H9 (cell line): ENCODE measurements at regions not wholly inside any gene's neighbourhood (a gene's known extent, or its start where the extent isn't known, plus 50 kb on each side); places are given as distances from the start of the nearest gene placed in this dataset.

Experiments
- DNase-seq: peaks from one replicate; pipeline ENCODE4 v3.0.0-alpha.2; 2017
- H2AFZ ChIP-seq: one replicate; pipeline ENCODE4 v1.6.1; 2013; ENCODE audit warnings: mild to moderate bottlenecking, low read length, control low read depth, moderate library complexity
- H2AK5ac ChIP-seq: 2 replicates; pipeline ENCODE4 v1.6.1; 2013; ENCODE audit warnings: low read length, control low read depth, mixed read lengths; ENCODE audit not compliant: insufficient read length
- H2BK120ac ChIP-seq: one replicate; pipeline ENCODE4 v1.6.1; 2013; ENCODE audit warnings: low read depth, mild to moderate bottlenecking, low read length, control low read depth, inconsistent platforms; ENCODE audit not compliant: poor library complexity, severe bottlenecking
- H2BK12ac ChIP-seq: 2 replicates; pipeline ENCODE4 v1.6.1; 2013; ENCODE audit warnings: low read length, control low read depth, mixed read lengths, low read depth; ENCODE audit not compliant: insufficient read length
- H2BK15ac ChIP-seq: 2 replicates; pipeline ENCODE4 v1.6.1; 2013; ENCODE audit warnings: low read depth, low read length, control low read depth
- H2BK20ac ChIP-seq: one replicate; pipeline ENCODE4 v1.6.1; 2013; ENCODE audit warnings: low read depth, mild to moderate bottlenecking, low read length, control low read depth, inconsistent platforms; ENCODE audit not compliant: poor library complexity, severe bottlenecking
- H2BK5ac ChIP-seq: 2 replicates; pipeline ENCODE4 v1.6.1; 2013; ENCODE audit warnings: low read length, control low read depth, mixed read lengths; ENCODE audit not compliant: insufficient read length
- H3K14ac ChIP-seq: 2 replicates; pipeline ENCODE4 v1.6.1; 2013; ENCODE audit warnings: low read length, control low read depth; ENCODE audit not compliant: insufficient read depth
- H3K18ac ChIP-seq: 2 replicates; pipeline ENCODE4 v1.6.1; 2013; ENCODE audit warnings: low read depth, mild to moderate bottlenecking, mixed read lengths, low read length, control low read depth; ENCODE audit not compliant: insufficient read length
- H3K23ac ChIP-seq: 2 replicates; pipeline ENCODE4 v1.6.1; 2013; ENCODE audit warnings: low read length, control low read depth, mixed read lengths, low read depth; ENCODE audit not compliant: insufficient read length
- H3K23me2 ChIP-seq: 2 replicates; pipeline ENCODE4 v1.6.1; 2013; ENCODE audit warnings: low read depth, mild to moderate bottlenecking, mixed read lengths, low read length, control low read depth; ENCODE audit not compliant: insufficient read length, poor library complexity, severe bottlenecking
- H3K27ac ChIP-seq: 2 replicates; pipeline ENCODE4 v1.5.1; 2013; ENCODE audit warnings: low read length, control low read depth, mixed read lengths, low read depth; ENCODE audit not compliant: insufficient read length
- H3K27me3 ChIP-seq: 2 replicates; pipeline ENCODE4 v1.6.1; 2013; ENCODE audit warnings: low read length, control low read depth, inconsistent platforms; ENCODE audit not compliant: insufficient read depth
- H3K4ac ChIP-seq: 2 replicates; pipeline ENCODE4 v1.6.1; 2013; ENCODE audit warnings: low read depth, mild to moderate bottlenecking, control low read depth, inconsistent platforms, low read length, moderate library complexity
- H3K4me1 ChIP-seq: 2 replicates; pipeline ENCODE4 v1.6.1; 2013; ENCODE audit warnings: low read length, control low read depth, inconsistent platforms; ENCODE audit not compliant: insufficient read depth
- H3K4me2 ChIP-seq: 2 replicates; pipeline ENCODE4 v1.6.1; 2013; ENCODE audit warnings: low read length, control low read depth, mixed read lengths; ENCODE audit not compliant: insufficient read length, insufficient read depth
- H3K56ac ChIP-seq: 2 replicates; pipeline ENCODE4 v1.6.1; 2013; ENCODE audit warnings: low read depth, mild to moderate bottlenecking, mixed read lengths, low read length, control low read depth; ENCODE audit not compliant: insufficient read length
- H3K79me1 ChIP-seq: 2 replicates; pipeline ENCODE4 v1.6.1; 2013; ENCODE audit warnings: low read depth, mild to moderate bottlenecking, moderate library complexity, low read length, control low read depth, inconsistent platforms; ENCODE audit not compliant: insufficient read depth, poor library complexity, severe bottlenecking
- H3K79me2 ChIP-seq: 2 replicates; pipeline ENCODE4 v1.6.1; 2013; ENCODE audit warnings: low read length, control low read depth, inconsistent platforms; ENCODE audit not compliant: insufficient read depth
- H3K9ac ChIP-seq: 2 replicates; pipeline ENCODE4 v1.6.1; 2013; ENCODE audit warnings: low read length, control low read depth, mixed read lengths; ENCODE audit not compliant: insufficient read length; ENCODE audit errors: extremely low read depth
- H3K9me3 ChIP-seq: one replicate; pipeline ENCODE4 v1.6.1; 2013; ENCODE audit warnings: low read depth, low read length, inconsistent platforms; ENCODE audit not compliant: control insufficient read depth
- H3T11ph ChIP-seq: one replicate; pipeline ENCODE4 v1.6.1; 2013; ENCODE audit warnings: mild to moderate bottlenecking, low read length, control low read depth, inconsistent platforms
- H4K20me1 ChIP-seq: one replicate; pipeline ENCODE4 v1.6.1; 2013; ENCODE audit not compliant: control insufficient read depth, insufficient read length, insufficient read depth
- H4K5ac ChIP-seq: 2 replicates; pipeline ENCODE4 v1.6.1; 2013; ENCODE audit warnings: low read depth, mild to moderate bottlenecking, mixed read lengths, low read length, control low read depth; ENCODE audit not compliant: insufficient read length
- H4K8ac ChIP-seq: replicated peaks from 2 replicates; pipeline ENCODE4 v1.6.1; 2013; ENCODE audit warnings: low read length, control low read depth, mixed read lengths, low read depth; ENCODE audit not compliant: insufficient read length
- H4K91ac ChIP-seq: 2 replicates; pipeline ENCODE4 v1.6.1; 2013; ENCODE audit warnings: low read depth, mild to moderate bottlenecking, moderate library complexity, mixed read lengths, low read length, control low read depth; ENCODE audit not compliant: insufficient read length
- H3K27ac Mint-ChIP-seq, 3 experiments: 2 replicates in 2 of 3; 3 replicates in 1 of 3; pipeline ENCODE4 v1.8.0; 2020 to 2021; ENCODE audit warnings: mixed read lengths in 3 of 3, mild to moderate bottlenecking in 1 of 3, moderate library complexity in 1 of 3
- H3K27me3 Mint-ChIP-seq: 2 replicates; pipeline ENCODE4 v1.8.0; 2021; ENCODE audit warnings: low read depth, mild to moderate bottlenecking, moderate library complexity, mixed read lengths
- H3K36me3 Mint-ChIP-seq, 3 experiments: 2 replicates in 2 of 3; 3 replicates in 1 of 3; pipeline ENCODE4 v1.8.0; 2020 to 2021; ENCODE audit warnings: low read depth in 3 of 3, mixed read lengths in 3 of 3; ENCODE audit not compliant: insufficient read depth in 1 of 3
- H3K4me1 Mint-ChIP-seq, 2 experiments: 2 replicates each; pipeline ENCODE4 v1.8.0; 2020; ENCODE audit warnings: mixed read lengths in 2 of 2
- H3K4me3 Mint-ChIP-seq, 2 experiments: 2 replicates in 1 of 2; 3 replicates in 1 of 2; pipeline ENCODE4 v1.8.0; 2020 to 2021; ENCODE audit warnings: mild to moderate bottlenecking in 2 of 2, mixed read lengths in 2 of 2, moderate library complexity in 1 of 2
- H3K9me3 Mint-ChIP-seq, 2 experiments: 2 replicates in 1 of 2; 3 replicates in 1 of 2; pipeline ENCODE4 v1.8.0; 2020; ENCODE audit warnings: mild to moderate bottlenecking in 2 of 2, mixed read lengths in 2 of 2, moderate library complexity in 1 of 2
- WGBS: extraction: QIAGEN DNeasy Blood & Tissue Kit; methylation state at CpG from one replicate; pipeline ENCODE4 v1.1.7; 2013; ENCODE audit warnings: missing lambda C conversion rate, low lambda C conversion rate, mixed read lengths; ENCODE audit not compliant: insufficient read length; ENCODE audit errors: extremely low coverage; 5-methylcytosine and 5-hydroxymethylcytosine counted together
- TF ChIP-seq, protein P1 (sequence below): fragments of 200-600 bp; sonication (generic); conservative IDR thresholded peaks from 3 replicates; pipeline ENCODE4 v1.8.0; 2021; ENCODE audit warnings: antibody characterized with exemption, mild to moderate bottlenecking

DNA sequence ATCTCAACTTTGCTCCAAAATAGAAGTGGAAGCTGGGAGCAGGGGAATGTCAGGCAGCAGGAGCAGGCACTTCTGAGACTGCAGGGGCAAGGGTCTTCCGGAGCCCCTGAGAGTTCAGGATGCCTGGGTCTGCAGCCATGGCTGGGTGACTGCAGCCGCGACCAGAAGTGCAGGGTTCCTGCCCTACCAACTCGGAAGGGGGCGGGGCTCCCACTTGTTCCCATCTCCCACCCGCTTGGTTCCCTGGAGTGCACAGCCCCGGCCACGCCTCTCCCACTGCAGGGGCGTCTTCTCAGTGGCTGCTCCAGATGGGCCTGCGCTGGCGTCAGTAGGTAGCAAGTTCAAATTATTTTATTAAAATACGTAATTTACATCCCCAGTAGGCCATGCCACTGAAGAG, 1631.7 kb downstream of the OLFM4 start:
- no peaks in the 10 kb centered on the region for H3K27me3 Mint-ChIP-seq
- H2BK20ac ChIP-seq: no peak overlapping the region
- H3K9me3 Mint-ChIP-seq: peaks cover 3% of the 10 kb centered on the region in 2 experiments; a peak in 3 of 5 replicates
- H4K20me1 ChIP-seq: no peaks in the 10 kb centered on the region
- no peak overlapping the region for H2AK5ac ChIP-seq
- no peak overlapping the region for H3K23ac ChIP-seq
- H3K27me3 ChIP-seq: no peaks in the 10 kb centered on the region
- no peak overlapping the region for H3K4ac ChIP-seq
- no peaks in the 10 kb centered on the region for H3K79me1 ChIP-seq
- TF ChIP-seq, protein P1, sequence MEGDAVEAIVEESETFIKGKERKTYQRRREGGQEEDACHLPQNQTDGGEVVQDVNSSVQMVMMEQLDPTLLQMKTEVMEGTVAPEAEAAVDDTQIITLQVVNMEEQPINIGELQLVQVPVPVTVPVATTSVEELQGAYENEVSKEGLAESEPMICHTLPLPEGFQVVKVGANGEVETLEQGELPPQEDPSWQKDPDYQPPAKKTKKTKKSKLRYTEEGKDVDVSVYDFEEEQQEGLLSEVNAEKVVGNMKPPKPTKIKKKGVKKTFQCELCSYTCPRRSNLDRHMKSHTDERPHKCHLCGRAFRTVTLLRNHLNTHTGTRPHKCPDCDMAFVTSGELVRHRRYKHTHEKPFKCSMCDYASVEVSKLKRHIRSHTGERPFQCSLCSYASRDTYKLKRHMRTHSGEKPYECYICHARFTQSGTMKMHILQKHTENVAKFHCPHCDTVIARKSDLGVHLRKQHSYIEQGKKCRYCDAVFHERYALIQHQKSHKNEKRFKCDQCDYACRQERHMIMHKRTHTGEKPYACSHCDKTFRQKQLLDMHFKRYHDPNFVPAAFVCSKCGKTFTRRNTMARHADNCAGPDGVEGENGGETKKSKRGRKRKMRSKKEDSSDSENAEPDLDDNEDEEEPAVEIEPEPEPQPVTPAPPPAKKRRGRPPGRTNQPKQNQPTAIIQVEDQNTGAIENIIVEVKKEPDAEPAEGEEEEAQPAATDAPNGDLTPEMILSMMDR: no peak
- H2BK12ac ChIP-seq: no peak overlapping the region
- no peak overlapping the region for H3K4me2 ChIP-seq
- DNase-seq: no peak
- WGBS: no CpG with 5 or more reads among the region's 12 CpGs
- no peaks in the 10 kb centered on the region for H3K23me2 ChIP-seq
- H3K18ac ChIP-seq: no peak overlapping the region
- H4K8ac ChIP-seq: no peak overlapping the region
- H2BK15ac ChIP-seq: no peak overlapping the region
- no peak overlapping the region for H4K91ac ChIP-seq
- H3K56ac ChIP-seq: no peak overlapping the region
- no peak overlapping the region for H3K27ac ChIP-seq
- H3K14ac ChIP-seq: no peak overlapping the region
- H3K9ac ChIP-seq: no peak overlapping the region
- H2AFZ ChIP-seq: no peak overlapping the region
- H4K5ac ChIP-seq: no peak overlapping the region
- no peak overlapping the region for H2BK120ac ChIP-seq
- H3K79me2 ChIP-seq: no peaks in the 10 kb centered on the region
- no peak overlapping the region for H3K4me3 Mint-ChIP-seq
- H2BK5ac ChIP-seq: no peak overlapping the region
- no peak overlapping the region for H3T11ph ChIP-seq
- no peaks in the 10 kb centered on the region for H3K9me3 ChIP-seq
- no peaks in the 10 kb centered on the region for H3K4me1 ChIP-seq
- peaks cover 0 to 4% (median 0%) of the 10 kb centered on the region in 3 experiments; a peak in 2 of 7 replicates for H3K36me3 Mint-ChIP-seq
- H3K4me1 Mint-ChIP-seq: peaks cover 6 to 10% of the 10 kb centered on the region in 2 experiments; a peak in 1 of 4 replicates
- H3K27ac Mint-ChIP-seq: no peak overlapping the region
